ENCODE measurements at regions not wholly inside any gene's neighbourhood (a gene's known extent, or its start where the extent isn't known, plus 50 kb on each side); places are given as distances from the start of the nearest gene placed in this dataset.

DNA sequence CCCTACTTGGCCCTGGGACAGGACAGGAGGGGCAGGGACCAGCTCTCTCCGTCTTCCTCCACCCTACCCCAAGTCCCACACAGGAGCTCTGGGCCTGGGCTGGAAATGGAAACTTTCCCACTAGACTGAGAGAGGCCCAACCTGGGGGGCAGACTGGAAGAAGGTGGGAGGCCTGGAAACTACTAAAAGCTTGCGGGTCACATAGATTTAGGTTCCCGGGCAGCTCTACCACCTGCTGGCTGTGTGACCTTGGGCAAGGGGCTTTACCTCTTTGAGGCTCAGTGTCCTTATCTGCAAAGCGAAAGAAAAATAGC, 49.9 kb upstream of the CCDC174 start:
- no peak for DNase-seq
- ATAC-seq (ENCODE audit: low read depth), result no peak
- intact Hi-C loops (cut with micrococcal nuclease), result no loop called here
- CTCF ChIA-PET, result no interaction called here
- TF ChIP-seq CTCF (IDR thresholded peaks at IDR 0.05), result no peak
- H3K36me3 Mint-ChIP-seq (ENCODE audit: low read depth), result no peaks in the 10 kb centered on the region
- H3K27ac Mint-ChIP-seq, result no peak overlapping the region
- H3K9me3 Mint-ChIP-seq, result peaks cover 5% of the 10 kb centered on the region
- no peak overlapping the region for H3K4me3 Mint-ChIP-seq
- POLR2A ChIA-PET, result no interaction called here
- H3K4me1 Mint-ChIP-seq, result no peaks in the 10 kb centered on the region
- peaks cover 61% of the 10 kb centered on the region for H3K27me3 Mint-ChIP-seq

All from activated B cell treated with CpG ODN at 0.5 μM for 24 hours (primary cell).